GM19455 (cell line): ENCODE measurements at regions not wholly inside any gene's neighbourhood (a gene's known extent, or its start where the extent isn't known, plus 50 kb on each side); places are given as distances from the start of the nearest gene placed in this dataset.
"Not testable (repeated sequence)": the region's sequence is repeated elsewhere in the genome, so short reads cannot be mapped to it uniquely, and the experiment has no call there.

Experiments used
- ATAC-seq: cut with Tn5 transposase; IDR thresholded peaks from one replicate; pipeline ENCODE4 v1.9.1; 2021; ENCODE audit not compliant: unreplicated experiment

GRCh38 chr7:36062154-36062815 is 90.8 kb upstream of the EEPD1 start:
- ATAC-seq = no peak

GRCh38 chr7:36064676-36065075 is 88.4 kb upstream of the EEPD1 start:
- no peak for ATAC-seq

GRCh38 chr7:36065563-36066342 is 87.3 kb upstream of the EEPD1 start:
- not testable (repeated sequence) for ATAC-seq

GRCh38 chr7:36066343-36066664 is 86.8 kb upstream of the EEPD1 start:
- no peak for ATAC-seq

- ATAC-seq = no peak
Observed at GRCh38 chr7:36070230-36070629, 82.8 kb upstream of the EEPD1 start.

GRCh38 chr7:36071605-36072004 is 81.4 kb upstream of the EEPD1 start:
- no peak for ATAC-seq

- no peak for ATAC-seq
Observed at GRCh38 chr7:36072620-36073019, 80.4 kb upstream of the EEPD1 start.

- no peak for ATAC-seq
Observed at GRCh38 chr7:36075561-36075960, 77.5 kb upstream of the EEPD1 start.

GRCh38 chr7:36076074-36076473 is 77.0 kb upstream of the EEPD1 start:
- ATAC-seq = no peak

- no peak for ATAC-seq
Observed at GRCh38 chr7:36078816-36079360, 74.2 kb upstream of the EEPD1 start.

- no peak for ATAC-seq
Observed at GRCh38 chr7:36079446-36080025, 73.5 kb upstream of the EEPD1 start.

GRCh38 chr7:36080843-36081242 is 72.2 kb upstream of the EEPD1 start:
- no peak for ATAC-seq

GRCh38 chr7:36082216-36082615 is 70.8 kb upstream of the EEPD1 start:
- no peak for ATAC-seq

GRCh38 chr7:36082910-36083309 is 70.1 kb upstream of the EEPD1 start:
- ATAC-seq = no peak

GRCh38 chr7:36083626-36084380 is 69.3 kb upstream of the EEPD1 start:
- no peak for ATAC-seq

- ATAC-seq = no peak
Observed at GRCh38 chr7:36084485-36085091, 68.5 kb upstream of the EEPD1 start.

- ATAC-seq = no peak
Observed at GRCh38 chr7:36085096-36085495, 68.0 kb upstream of the EEPD1 start.

GRCh38 chr7:36086571-36086970 is 66.5 kb upstream of the EEPD1 start:
- no peak for ATAC-seq

GRCh38 chr7:36088553-36088952 is 64.5 kb upstream of the EEPD1 start:
- no peak for ATAC-seq

GRCh38 chr7:36088966-36089365 is 64.1 kb upstream of the EEPD1 start:
- no peak for ATAC-seq
